D341Med (cell line): ENCODE measurements at regions not wholly inside any gene's neighbourhood (a gene's known extent, or its start where the extent isn't known, plus 50 kb on each side); places are given as distances from the start of the nearest gene placed in this dataset.
"Not testable (repeated sequence)": the region's sequence is repeated elsewhere in the genome, so short reads cannot be mapped to it uniquely, and the experiment has no call there.

Experiments
- DNase-seq: peaks from one replicate; pipeline ENCODE4 v3.0.0; 2012; ENCODE audit warnings: low spot score

GRCh38 chr16:88164196-88165039, 213.2 kb downstream of the BANP start:
- DNase-seq, result not testable (repeated sequence)

- DNase-seq, result not testable (repeated sequence)
Observed at GRCh38 chr16:88165040-88165544, 213.9 kb downstream of the BANP start.

- not testable (repeated sequence) for DNase-seq
Observed at GRCh38 chr16:88165683-88166082, 214.4 kb downstream of the BANP start.

GRCh38 chr16:88166209-88166773, 215.1 kb downstream of the BANP start:
- DNase-seq, result not testable (repeated sequence)

GRCh38 chr16:88167798-88168556, 214.8 kb upstream of the ZNF469 start:
- DNase-seq, result not testable (repeated sequence)

- not testable (repeated sequence) for DNase-seq
Observed at GRCh38 chr16:88168557-88168949, 214.2 kb upstream of the ZNF469 start.

- DNase-seq, result not testable (repeated sequence)
Observed at GRCh38 chr16:88169136-88169830, 213.5 kb upstream of the ZNF469 start.

GRCh38 chr16:88169831-88170165, 213.0 kb upstream of the ZNF469 start:
- DNase-seq, result not testable (repeated sequence)

GRCh38 chr16:88170528-88170991, 212.2 kb upstream of the ZNF469 start:
- DNase-seq, result no peak

GRCh38 chr16:88171126-88171525, 211.6 kb upstream of the ZNF469 start:
- DNase-seq, result not testable (repeated sequence)

- not testable (repeated sequence) for DNase-seq
Observed at GRCh38 chr16:88176184-88176583, 206.6 kb upstream of the ZNF469 start.

- not testable (repeated sequence) for DNase-seq
Observed at GRCh38 chr16:88176591-88177180, 206.1 kb upstream of the ZNF469 start.

- DNase-seq, result not testable (repeated sequence)
Observed at GRCh38 chr16:88178251-88178650, 204.5 kb upstream of the ZNF469 start.

GRCh38 chr16:88178896-88179295, 203.9 kb upstream of the ZNF469 start:
- not testable (repeated sequence) for DNase-seq

GRCh38 chr16:88182967-88183881, 199.5 kb upstream of the ZNF469 start:
- not testable (repeated sequence) for DNase-seq

GRCh38 chr16:88184053-88184452, 198.7 kb upstream of the ZNF469 start:
- DNase-seq, result not testable (repeated sequence)

- DNase-seq, result not testable (repeated sequence)
Observed at GRCh38 chr16:88184566-88185355, 198.0 kb upstream of the ZNF469 start.

GRCh38 chr16:88185406-88185805, 197.4 kb upstream of the ZNF469 start:
- DNase-seq, result not testable (repeated sequence)
